Peyer's patch (tissue), 4 donors: ENCODE measurements at regions not wholly inside any gene's neighbourhood (a gene's known extent, or its start where the extent isn't known, plus 50 kb on each side); places are given as distances from the start of the nearest gene placed in this dataset.
"Not testable (repeated sequence)": the region's sequence is repeated elsewhere in the genome, so short reads cannot be mapped to it uniquely, and the experiment has no call there.

Experiments used
- DNase-seq, 3 donors: peaks; one replicate each; pipeline ENCODE4 v3.0.0-alpha.2; 2017 to 2019
- H3K27ac ChIP-seq, 4 donors: fragments of 200-600 bp; sonication (generic); one replicate each; pipeline ENCODE4 v1.5.1; 2016 to 2019
- H3K27me3 ChIP-seq, 2 donors: fragments of 200-600 bp; sonication (generic); one replicate each; pipeline ENCODE4 v1.5.1; 2019
- H3K36me3 ChIP-seq, 3 donors: fragments of 200-600 bp; sonication (generic); one replicate each; pipeline ENCODE4 v1.5.1; 2016 to 2019
- H3K4me1 ChIP-seq, 4 donors: fragments of 200-600 bp; sonication (generic); one replicate each; pipeline ENCODE4 v1.5.1; 2016 to 2019
- H3K4me3 ChIP-seq, 4 donors: fragments of 200-600 bp; sonication (generic); 1 replicate in 3 of 4; 2 replicates in 1 of 4; pipeline ENCODE4 v1.5.1; 2016 to 2019; ENCODE audit warnings: mild to moderate bottlenecking in 1 of 4
- H3K9me3 ChIP-seq, 4 donors: fragments of 200-600 bp; sonication (generic); one replicate each; pipeline ENCODE4 v1.5.1; 2016 to 2019; ENCODE audit warnings: mild to moderate bottlenecking in 1 of 4
- POLR2A ChIP-seq, 2 donors: fragments of 450-650 bp; IDR thresholded peaks; one replicate each; pipeline ENCODE4 v1.5.1; 2017; ENCODE audit warnings: antibody characterized with exemption in 2 of 2, mild to moderate bottlenecking in 2 of 2, moderate library complexity in 2 of 2
- TF ChIP-seq, protein P1 (sequence below), 6 experiments: fragments of 450-650 bp in 4 of 6; fragments of 200-600 bp in 2 of 6; sonication (generic) in 1 of 6; IDR thresholded peaks; one replicate each; pipeline ENCODE4 v1.5.1; 2017 to 2019; ENCODE audit warnings: antibody characterized with exemption in 6 of 6, mild to moderate bottlenecking in 3 of 6, moderate library complexity in 1 of 6

GRCh38 chr20:48041078-48041780 lies 255.9 kb upstream of the SULF2 start:
- no peak overlapping the region for H3K4me3 ChIP-seq
- H3K27me3 ChIP-seq: no peaks in the 10 kb centered on the region
- H3K9me3 ChIP-seq: no peaks in the 10 kb centered on the region
- TF ChIP-seq POLR2A (IDR thresholded peaks at IDR 0.05): no peak
- TF ChIP-seq, protein P1, sequence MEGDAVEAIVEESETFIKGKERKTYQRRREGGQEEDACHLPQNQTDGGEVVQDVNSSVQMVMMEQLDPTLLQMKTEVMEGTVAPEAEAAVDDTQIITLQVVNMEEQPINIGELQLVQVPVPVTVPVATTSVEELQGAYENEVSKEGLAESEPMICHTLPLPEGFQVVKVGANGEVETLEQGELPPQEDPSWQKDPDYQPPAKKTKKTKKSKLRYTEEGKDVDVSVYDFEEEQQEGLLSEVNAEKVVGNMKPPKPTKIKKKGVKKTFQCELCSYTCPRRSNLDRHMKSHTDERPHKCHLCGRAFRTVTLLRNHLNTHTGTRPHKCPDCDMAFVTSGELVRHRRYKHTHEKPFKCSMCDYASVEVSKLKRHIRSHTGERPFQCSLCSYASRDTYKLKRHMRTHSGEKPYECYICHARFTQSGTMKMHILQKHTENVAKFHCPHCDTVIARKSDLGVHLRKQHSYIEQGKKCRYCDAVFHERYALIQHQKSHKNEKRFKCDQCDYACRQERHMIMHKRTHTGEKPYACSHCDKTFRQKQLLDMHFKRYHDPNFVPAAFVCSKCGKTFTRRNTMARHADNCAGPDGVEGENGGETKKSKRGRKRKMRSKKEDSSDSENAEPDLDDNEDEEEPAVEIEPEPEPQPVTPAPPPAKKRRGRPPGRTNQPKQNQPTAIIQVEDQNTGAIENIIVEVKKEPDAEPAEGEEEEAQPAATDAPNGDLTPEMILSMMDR (IDR thresholded peaks at IDR 0.05): no peak
- H3K36me3 ChIP-seq: no peaks in the 10 kb centered on the region
- H3K27ac ChIP-seq: no peak overlapping the region
- H3K4me1 ChIP-seq: no peaks in the 10 kb centered on the region
- DNase-seq: no peak

DNA sequence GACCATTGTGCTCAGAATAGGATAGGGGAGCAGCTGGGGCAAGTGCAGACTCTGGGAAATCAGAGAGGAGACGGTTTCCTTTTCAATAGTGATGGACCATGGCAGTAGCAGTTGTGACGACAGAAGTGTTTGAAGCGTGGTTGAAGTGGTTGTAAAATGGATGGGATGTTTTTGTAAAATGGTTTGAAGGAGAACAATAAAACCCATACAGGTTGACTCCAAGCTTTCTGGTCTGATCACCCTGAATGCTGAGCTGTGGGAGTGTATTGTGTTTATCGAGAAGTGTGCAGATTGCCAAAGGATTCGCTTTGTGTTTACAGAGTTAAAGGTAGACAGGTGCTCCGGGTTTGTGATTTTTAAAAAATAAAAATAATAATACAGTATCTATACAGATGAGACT lies 255.2 kb upstream of the SULF2 start:
- Histone ChIP-seq H3K9me3 (no peaks in the 10 kb centered on the region), H3K27me3 (no peaks in the 10 kb centered on the region), H3K36me3 (no peaks in the 10 kb centered on the region), H3K4me3 (no peak overlapping the region), H3K4me1 (no peaks in the 10 kb centered on the region), H3K27ac (no peak overlapping the region)
- no peak for DNase-seq
- TF ChIP-seq, protein P1 (IDR thresholded peaks at IDR 0.05): no peak
- no peak for TF ChIP-seq POLR2A (IDR thresholded peaks at IDR 0.05)

- Histone ChIP-seq H3K27me3 (no peaks in the 10 kb centered on the region), H3K27ac (no peak overlapping the region), H3K4me1 (no peaks in the 10 kb centered on the region), H3K9me3 (no peaks in the 10 kb centered on the region), H3K36me3 (no peaks in the 10 kb centered on the region), H3K4me3 (no peak overlapping the region)
- DNase-seq: no peak
- TF ChIP-seq POLR2A (IDR thresholded peaks at IDR 0.05): no peak
- TF ChIP-seq, protein P1 (IDR thresholded peaks at IDR 0.05): no peak
Observed at GRCh38 chr20:48040051-48040450, 254.8 kb upstream of the SULF2 start.

- H3K36me3 ChIP-seq: no peaks in the 10 kb centered on the region
- H3K4me3 ChIP-seq: no peak overlapping the region
- no peak overlapping the region for H3K27ac ChIP-seq
- no peaks in the 10 kb centered on the region for H3K9me3 ChIP-seq
- TF ChIP-seq, protein P1 (IDR thresholded peaks at IDR 0.05): no peak
- no peak for TF ChIP-seq POLR2A (IDR thresholded peaks at IDR 0.05)
- no peaks in the 10 kb centered on the region for H3K27me3 ChIP-seq
- no peaks in the 10 kb centered on the region for H3K4me1 ChIP-seq
- DNase-seq: no peak
Observed at GRCh38 chr20:48039514-48039913, 254.2 kb upstream of the SULF2 start.

DNA sequence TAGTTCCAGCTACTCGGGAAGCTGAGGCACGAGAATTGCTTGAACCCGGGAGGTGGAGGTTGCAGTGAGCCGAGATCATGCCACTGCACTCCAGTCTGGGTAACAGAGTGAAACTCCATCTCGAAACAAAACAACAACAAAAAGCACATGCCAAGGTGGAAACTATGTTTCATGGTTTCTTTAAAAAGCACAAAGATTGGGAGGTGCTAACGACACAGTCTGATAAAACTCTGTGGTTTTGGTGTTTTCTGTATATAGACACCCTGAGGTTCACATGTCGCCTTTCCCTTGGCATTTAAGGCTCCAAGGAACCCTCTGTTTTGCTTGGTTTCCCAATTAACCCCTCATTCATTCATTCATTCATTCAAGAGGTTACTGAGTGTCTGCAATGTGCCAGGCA lies 253.4 kb upstream of the SULF2 start:
- H3K36me3 ChIP-seq: no peaks in the 10 kb centered on the region
- no peak overlapping the region for H3K27ac ChIP-seq
- no peaks in the 10 kb centered on the region for H3K9me3 ChIP-seq
- DNase-seq: no peak
- no peaks in the 10 kb centered on the region for H3K4me1 ChIP-seq
- H3K27me3 ChIP-seq: no peaks in the 10 kb centered on the region
- H3K4me3 ChIP-seq: no peak overlapping the region
- TF ChIP-seq POLR2A (IDR thresholded peaks at IDR 0.05): no peak
- TF ChIP-seq, protein P1 (IDR thresholded peaks at IDR 0.05): no peak

- H3K36me3 ChIP-seq, H3K27ac ChIP-seq, H3K4me1 ChIP-seq, DNase-seq, H3K9me3 ChIP-seq, H3K27me3 ChIP-seq, H3K4me3 ChIP-seq: not testable (repeated sequence)
Observed at GRCh38 chr20:48037798-48038197, 252.5 kb upstream of the SULF2 start.
